Astrocyte (in vitro differentiated cells and primary cell): ENCODE measurements at regions not wholly inside any gene's neighbourhood (a gene's known extent, or its start where the extent isn't known, plus 50 kb on each side); places are given as distances from the start of the nearest gene placed in this dataset.
A peak's percentile ranks its signal among the peaks of the same experiment; 100 is the strongest.

ENCODE experiments used
- DNase-seq: peaks from one replicate; pipeline ENCODE4 v3.0.0-alpha.2; 2010; ENCODE audit warnings: low read depth
- FAIRE-seq: peaks from 2 replicates; lab custom pipeline; 2011; peaks lifted over from hg19 to GRCh38; lab: Jason Lieb, UNC
- H2AFZ ChIP-seq: 2 replicates; pipeline ENCODE4 v1.6.0; 2012; ENCODE audit warnings: low read depth, low read length, inconsistent platforms
- H3K27ac ChIP-seq: 2 replicates; pipeline ENCODE4 v1.5.1; 2011; ENCODE audit warnings: low read depth, low read length, inconsistent platforms
- H3K27me3 ChIP-seq: 2 replicates; pipeline ENCODE4 v1.6.0; 2011; ENCODE audit warnings: low read length, inconsistent platforms; ENCODE audit not compliant: insufficient read depth
- H3K36me3 ChIP-seq: 2 replicates; pipeline ENCODE4 v1.5.1; 2011; ENCODE audit warnings: low read length, inconsistent platforms; ENCODE audit not compliant: insufficient read depth
- H3K4me1 ChIP-seq: 2 replicates; pipeline ENCODE4 v1.5.1; 2011; ENCODE audit warnings: low read length, inconsistent platforms; ENCODE audit not compliant: insufficient read depth
- H3K4me2 ChIP-seq: 2 replicates; pipeline ENCODE4 v1.6.0; 2012; ENCODE audit warnings: low read length, inconsistent platforms
- H3K4me3 ChIP-seq: 2 replicates; pipeline ENCODE4 v1.5.1; 2011; ENCODE audit warnings: low read depth, mild to moderate bottlenecking, low read length, inconsistent platforms; ENCODE audit not compliant: insufficient read depth
- H3K79me2 ChIP-seq: 2 replicates; pipeline ENCODE4 v1.6.0; 2012; ENCODE audit warnings: mild to moderate bottlenecking, low read length, inconsistent platforms; ENCODE audit not compliant: insufficient read depth
- H3K9ac ChIP-seq: 2 replicates; pipeline ENCODE4 v1.6.0; 2012; ENCODE audit warnings: mild to moderate bottlenecking, low read length, inconsistent platforms
- H3K9me3 ChIP-seq: 2 replicates; pipeline ENCODE4 v1.5.1; 2012; ENCODE audit warnings: low read depth, mild to moderate bottlenecking, low read length, inconsistent platforms; ENCODE audit not compliant: insufficient read depth
- H4K20me1 ChIP-seq: 2 replicates; pipeline ENCODE4 v1.6.0; 2012; ENCODE audit warnings: low read length, inconsistent platforms; ENCODE audit not compliant: insufficient read depth
- H3K27ac Mint-ChIP-seq: one replicate; pipeline ENCODE4 v1.8.0; 2021; ENCODE audit warnings: mild to moderate bottlenecking, mixed read lengths; ENCODE audit not compliant: unreplicated experiment
- H3K27me3 Mint-ChIP-seq: one replicate; pipeline ENCODE4 v1.8.0; 2021; ENCODE audit warnings: low read depth, mixed read lengths; ENCODE audit not compliant: unreplicated experiment
- H3K36me3 Mint-ChIP-seq: one replicate; pipeline ENCODE4 v1.8.0; 2021; ENCODE audit warnings: low read depth, mixed read lengths; ENCODE audit not compliant: unreplicated experiment
- H3K4me1 Mint-ChIP-seq: one replicate; pipeline ENCODE4 v1.8.0; 2021; ENCODE audit warnings: low read depth, mixed read lengths; ENCODE audit not compliant: unreplicated experiment
- H3K4me3 Mint-ChIP-seq: one replicate; pipeline ENCODE4 v1.8.0; 2021; ENCODE audit warnings: mild to moderate bottlenecking, moderate library complexity, mixed read lengths; ENCODE audit not compliant: unreplicated experiment
- H3K9me3 Mint-ChIP-seq: one replicate; pipeline ENCODE4 v1.8.0; 2021; ENCODE audit warnings: mild to moderate bottlenecking, mixed read lengths; ENCODE audit not compliant: unreplicated experiment
- EZH2 ChIP-seq: IDR thresholded peaks from 2 replicates; pipeline ENCODE4 v1.6.1; 2012; ENCODE audit warnings: mild to moderate bottlenecking, low read length, inconsistent platforms; ENCODE audit not compliant: insufficient read depth
- TF ChIP-seq, protein P1 (sequence below): IDR thresholded peaks from 2 replicates; pipeline ENCODE4 v1.5.1; 2011; ENCODE audit warnings: low read depth, mild to moderate bottlenecking, inconsistent platforms, low read length, moderate library complexity; ENCODE audit not compliant: insufficient read depth

GRCh38 chr17:73953206-73954033 lies 250.1 kb upstream of the RPL38 start:
- Mint-ChIP-seq H3K9me3 (no peaks in the 10 kb centered on the region), H3K4me3 (no peak overlapping the region), H3K4me1 (no peaks in the 10 kb centered on the region), H3K27me3 (peaks cover 36% of the 10 kb centered on the region), H3K27ac (no peak overlapping the region), H3K36me3 (no peaks in the 10 kb centered on the region)
- Histone ChIP-seq H3K4me2 (peak overlapping the region; percentile 46), H4K20me1 (no peaks in the 10 kb centered on the region), H3K4me1 (no peaks in the 10 kb centered on the region), H3K27ac (no peak overlapping the region), H3K36me3 (no peaks in the 10 kb centered on the region), H3K79me2 (no peaks in the 10 kb centered on the region), H3K9me3 (no peaks in the 10 kb centered on the region), H2AFZ (peak overlapping the region; percentile 26), H3K9ac (no peak overlapping the region), H3K27me3 (peaks cover 10% of the 10 kb centered on the region), H3K4me3 (no peak overlapping the region)
- FAIRE-seq (peak; percentile 47), DNase-seq (no peak)
- no peak for TF ChIP-seq EZH2
- TF ChIP-seq, protein P1, sequence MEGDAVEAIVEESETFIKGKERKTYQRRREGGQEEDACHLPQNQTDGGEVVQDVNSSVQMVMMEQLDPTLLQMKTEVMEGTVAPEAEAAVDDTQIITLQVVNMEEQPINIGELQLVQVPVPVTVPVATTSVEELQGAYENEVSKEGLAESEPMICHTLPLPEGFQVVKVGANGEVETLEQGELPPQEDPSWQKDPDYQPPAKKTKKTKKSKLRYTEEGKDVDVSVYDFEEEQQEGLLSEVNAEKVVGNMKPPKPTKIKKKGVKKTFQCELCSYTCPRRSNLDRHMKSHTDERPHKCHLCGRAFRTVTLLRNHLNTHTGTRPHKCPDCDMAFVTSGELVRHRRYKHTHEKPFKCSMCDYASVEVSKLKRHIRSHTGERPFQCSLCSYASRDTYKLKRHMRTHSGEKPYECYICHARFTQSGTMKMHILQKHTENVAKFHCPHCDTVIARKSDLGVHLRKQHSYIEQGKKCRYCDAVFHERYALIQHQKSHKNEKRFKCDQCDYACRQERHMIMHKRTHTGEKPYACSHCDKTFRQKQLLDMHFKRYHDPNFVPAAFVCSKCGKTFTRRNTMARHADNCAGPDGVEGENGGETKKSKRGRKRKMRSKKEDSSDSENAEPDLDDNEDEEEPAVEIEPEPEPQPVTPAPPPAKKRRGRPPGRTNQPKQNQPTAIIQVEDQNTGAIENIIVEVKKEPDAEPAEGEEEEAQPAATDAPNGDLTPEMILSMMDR, result no peak

GRCh38 chr17:73954951-73955350 lies 248.5 kb upstream of the RPL38 start:
- H3K79me2 ChIP-seq, result no peaks in the 10 kb centered on the region
- H3K27me3 ChIP-seq, result peaks cover 10% of the 10 kb centered on the region
- H4K20me1 ChIP-seq, result no peaks in the 10 kb centered on the region
- Mint-ChIP-seq H3K9me3 (peaks cover 1% of the 10 kb centered on the region), H3K4me1 (no peaks in the 10 kb centered on the region), H3K27me3 (peaks cover 28% of the 10 kb centered on the region), H3K4me3 (no peak overlapping the region), H3K36me3 (no peaks in the 10 kb centered on the region), H3K27ac (no peak overlapping the region)
- no peaks in the 10 kb centered on the region for H3K9me3 ChIP-seq
- TF ChIP-seq EZH2, result no peak
- TF ChIP-seq, protein P1, result no peak
- DNase-seq (no peak), FAIRE-seq (no peak)
- H3K4me2 ChIP-seq, result no peak overlapping the region
- H3K27ac ChIP-seq, result no peak overlapping the region
- no peak overlapping the region for H2AFZ ChIP-seq
- H3K36me3 ChIP-seq, result no peaks in the 10 kb centered on the region
- H3K9ac ChIP-seq, result no peak overlapping the region
- H3K4me3 ChIP-seq, result no peak overlapping the region
- no peaks in the 10 kb centered on the region for H3K4me1 ChIP-seq

DNA sequence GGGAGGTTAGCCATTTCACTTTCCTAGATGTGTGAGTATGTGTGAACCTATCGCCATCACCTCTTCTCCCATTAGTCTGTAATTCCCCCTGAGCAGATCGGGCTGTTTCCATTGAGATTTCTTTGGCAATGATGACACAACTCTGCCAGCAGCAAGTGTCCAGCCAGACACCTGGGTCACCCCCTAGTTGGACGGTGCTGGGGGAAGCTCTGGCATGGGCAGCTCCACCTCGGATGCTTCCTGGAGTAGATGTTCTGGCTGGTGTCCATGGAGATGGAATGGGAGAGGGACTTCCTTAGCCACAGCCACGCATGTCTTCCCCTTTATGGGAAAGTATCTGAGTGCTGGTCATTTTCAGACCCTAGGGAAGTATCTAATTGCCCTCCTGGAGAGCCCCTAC lies 247.9 kb upstream of the RPL38 start:
- H3K36me3 ChIP-seq, result no peaks in the 10 kb centered on the region
- DNase-seq, result no peak
- no peak overlapping the region for H3K4me3 ChIP-seq
- TF ChIP-seq, protein P1, result no peak
- no peak for TF ChIP-seq EZH2
- Mint-ChIP-seq H3K9me3 (peaks cover 4% of the 10 kb centered on the region), H3K4me1 (no peaks in the 10 kb centered on the region), H3K27me3 (peaks cover 27% of the 10 kb centered on the region), H3K36me3 (no peaks in the 10 kb centered on the region), H3K4me3 (no peak overlapping the region), H3K27ac (no peak overlapping the region)
- no peak for FAIRE-seq
- no peaks in the 10 kb centered on the region for H3K4me1 ChIP-seq
- no peaks in the 10 kb centered on the region for H3K9me3 ChIP-seq
- H3K79me2 ChIP-seq, result no peaks in the 10 kb centered on the region
- no peak overlapping the region for H3K27ac ChIP-seq
- no peaks in the 10 kb centered on the region for H4K20me1 ChIP-seq
- H3K9ac ChIP-seq, result no peak overlapping the region
- peaks cover 10% of the 10 kb centered on the region for H3K27me3 ChIP-seq
- H3K4me2 ChIP-seq, result no peak overlapping the region
- H2AFZ ChIP-seq, result no peak overlapping the region
